RWPE2 (cell line): ENCODE measurements at regions not wholly inside any gene's neighbourhood (a gene's known extent, or its start where the extent isn't known, plus 50 kb on each side); places are given as distances from the start of the nearest gene placed in this dataset.

Experiments
- ATAC-seq: fragments of 200-7000 bp; cut with Tn5 transposase; 3 replicates; pipeline ENCODE4 v1.9.1; 2021; ENCODE audit warnings: low read depth
- DNase-seq: peaks from one replicate; pipeline ENCODE4 v3.0.0-alpha.2; 2020; ENCODE audit warnings: low spot score
- H3K27ac ChIP-seq: fragments of 450-650 bp; 2 replicates; pipeline ENCODE4 v1.5.1; 2017; ENCODE audit warnings: mild to moderate bottlenecking; ENCODE audit not compliant: poor library complexity, severe bottlenecking
- H3K27me3 ChIP-seq: fragments of 250-450 bp; sonication (Bioruptor Pico); 2 replicates; pipeline ENCODE4 v1.5.1; 2021; ENCODE audit warnings: mild to moderate bottlenecking, moderate library complexity; ENCODE audit not compliant: insufficient read depth, poor library complexity, severe bottlenecking
- H3K36me3 ChIP-seq: fragments of 250-450 bp; sonication (Bioruptor Pico); 2 replicates; pipeline ENCODE4 v1.5.1; 2020; ENCODE audit warnings: low read depth, mild to moderate bottlenecking, moderate library complexity
- H3K4me1 ChIP-seq: fragments of 250-450 bp; sonication (Bioruptor Pico); 2 replicates; pipeline ENCODE4 v1.5.1; 2021; ENCODE audit warnings: mild to moderate bottlenecking, moderate library complexity; ENCODE audit not compliant: insufficient read depth, poor library complexity, severe bottlenecking
- H3K4me3 ChIP-seq: fragments of 250-450 bp; sonication (Bioruptor Pico); 2 replicates; pipeline ENCODE4 v1.5.1; 2021; ENCODE audit warnings: mild to moderate bottlenecking, moderate library complexity; ENCODE audit not compliant: severe bottlenecking
- H3K9me3 ChIP-seq: fragments of 250-450 bp; sonication (Bioruptor Pico); 2 replicates; pipeline ENCODE4 v1.5.1; 2021; ENCODE audit warnings: mild to moderate bottlenecking, moderate library complexity; ENCODE audit not compliant: severe bottlenecking
- TF ChIP-seq, protein P1 (sequence below): fragments of 450-650 bp; IDR thresholded peaks from one replicate; pipeline ENCODE4 v1.5.1; 2017; ENCODE audit warnings: mild to moderate bottlenecking, moderate library complexity; ENCODE audit not compliant: poor library complexity, severe bottlenecking

- H3K36me3 ChIP-seq = no peaks in the 10 kb centered on the region
- H3K27me3 ChIP-seq = no peaks in the 10 kb centered on the region
- H3K27ac ChIP-seq = no peak overlapping the region
- H3K9me3 ChIP-seq = no peaks in the 10 kb centered on the region
- ATAC-seq = no peak
- no peak for DNase-seq
- H3K4me3 ChIP-seq = no peak overlapping the region
- TF ChIP-seq, protein P1, sequence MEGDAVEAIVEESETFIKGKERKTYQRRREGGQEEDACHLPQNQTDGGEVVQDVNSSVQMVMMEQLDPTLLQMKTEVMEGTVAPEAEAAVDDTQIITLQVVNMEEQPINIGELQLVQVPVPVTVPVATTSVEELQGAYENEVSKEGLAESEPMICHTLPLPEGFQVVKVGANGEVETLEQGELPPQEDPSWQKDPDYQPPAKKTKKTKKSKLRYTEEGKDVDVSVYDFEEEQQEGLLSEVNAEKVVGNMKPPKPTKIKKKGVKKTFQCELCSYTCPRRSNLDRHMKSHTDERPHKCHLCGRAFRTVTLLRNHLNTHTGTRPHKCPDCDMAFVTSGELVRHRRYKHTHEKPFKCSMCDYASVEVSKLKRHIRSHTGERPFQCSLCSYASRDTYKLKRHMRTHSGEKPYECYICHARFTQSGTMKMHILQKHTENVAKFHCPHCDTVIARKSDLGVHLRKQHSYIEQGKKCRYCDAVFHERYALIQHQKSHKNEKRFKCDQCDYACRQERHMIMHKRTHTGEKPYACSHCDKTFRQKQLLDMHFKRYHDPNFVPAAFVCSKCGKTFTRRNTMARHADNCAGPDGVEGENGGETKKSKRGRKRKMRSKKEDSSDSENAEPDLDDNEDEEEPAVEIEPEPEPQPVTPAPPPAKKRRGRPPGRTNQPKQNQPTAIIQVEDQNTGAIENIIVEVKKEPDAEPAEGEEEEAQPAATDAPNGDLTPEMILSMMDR = no peak
- H3K4me1 ChIP-seq = no peaks in the 10 kb centered on the region
Observed at GRCh38 chr3:137642831-137643230, 121.3 kb upstream of the SOX14 start.

DNA sequence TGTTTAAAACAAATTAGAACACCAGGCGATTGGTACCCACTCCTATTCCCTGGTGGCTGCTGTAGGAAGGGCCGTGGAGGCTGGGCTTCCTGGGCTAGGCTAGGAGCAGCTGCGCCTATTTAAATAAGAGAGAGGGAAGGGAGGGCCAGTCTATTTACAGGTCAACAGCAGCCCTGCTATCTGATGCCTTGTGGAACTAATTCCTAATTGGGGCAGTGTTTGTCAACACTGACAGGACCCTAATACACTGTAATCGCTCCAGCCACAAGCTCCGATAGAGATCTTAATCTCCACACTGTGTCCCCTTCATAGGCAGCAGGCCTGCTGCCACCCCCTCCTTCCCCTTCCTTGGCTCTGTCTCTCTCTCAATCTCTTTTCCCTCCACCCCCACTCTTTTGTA lies 116.9 kb upstream of the SOX14 start:
- Histone ChIP-seq H3K27ac (no peak overlapping the region), H3K27me3 (no peaks in the 10 kb centered on the region), H3K36me3 (no peaks in the 10 kb centered on the region), H3K4me3 (no peak overlapping the region), H3K9me3 (no peaks in the 10 kb centered on the region), H3K4me1 (no peaks in the 10 kb centered on the region)
- TF ChIP-seq, protein P1 = no peak
- no peak for DNase-seq
- no peak for ATAC-seq

GRCh38 chr3:137669519-137670060 lies 94.5 kb upstream of the SOX14 start:
- TF ChIP-seq, protein P1 = no peak
- no peak overlapping the region for H3K4me3 ChIP-seq
- no peak for ATAC-seq
- no peak overlapping the region for H3K27ac ChIP-seq
- H3K4me1 ChIP-seq = no peaks in the 10 kb centered on the region
- DNase-seq = no peak
- no peaks in the 10 kb centered on the region for H3K36me3 ChIP-seq
- no peaks in the 10 kb centered on the region for H3K9me3 ChIP-seq
- H3K27me3 ChIP-seq = no peaks in the 10 kb centered on the region

- DNase-seq (no peak), ATAC-seq (no peak)
- H3K27ac ChIP-seq = no peak overlapping the region
- no peaks in the 10 kb centered on the region for H3K36me3 ChIP-seq
- H3K27me3 ChIP-seq = no peaks in the 10 kb centered on the region
- H3K4me1 ChIP-seq = no peaks in the 10 kb centered on the region
- H3K9me3 ChIP-seq = no peaks in the 10 kb centered on the region
- H3K4me3 ChIP-seq = no peak overlapping the region
- TF ChIP-seq, protein P1 = no peak
Observed at GRCh38 chr3:137687181-137687879, 76.8 kb upstream of the SOX14 start.

DNA sequence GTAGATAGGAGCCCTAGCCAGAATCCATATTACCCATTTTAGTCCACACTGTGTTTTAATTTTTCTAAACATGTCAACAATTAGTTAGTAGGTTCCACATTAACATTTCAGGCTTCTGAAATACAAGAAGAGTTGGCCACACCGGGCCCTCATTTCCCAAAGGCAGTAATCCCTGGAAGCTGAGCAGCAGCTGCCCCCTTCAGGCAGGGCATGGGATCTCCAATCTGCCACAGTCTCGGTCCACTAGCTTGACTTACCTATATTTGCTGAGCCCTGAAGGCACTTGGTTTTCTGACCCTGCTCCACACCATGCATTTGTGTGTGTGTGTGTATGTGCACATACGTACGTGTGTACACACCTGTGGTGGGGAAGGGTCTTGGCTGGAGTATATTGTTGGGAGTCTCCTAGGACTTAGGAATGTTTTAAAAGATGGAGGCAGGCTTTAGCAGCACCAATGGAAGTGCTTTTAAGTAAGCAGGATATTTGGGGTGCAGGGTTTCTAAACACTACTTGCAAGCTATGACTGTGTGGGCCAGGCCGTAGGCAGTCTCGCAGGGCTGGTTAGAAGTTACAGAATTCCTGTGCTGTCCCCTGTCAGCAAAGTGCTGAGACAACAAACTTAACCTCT lies 71.2 kb upstream of the SOX14 start:
- no peak overlapping the region for H3K4me3 ChIP-seq
- ATAC-seq = peak; percentile 36; the same call in 1 of the 3 replicates
- no peaks in the 10 kb centered on the region for H3K4me1 ChIP-seq
- H3K36me3 ChIP-seq = no peaks in the 10 kb centered on the region
- TF ChIP-seq, protein P1 = peak; percentile 26
- DNase-seq = no peak
- H3K27me3 ChIP-seq = peaks cover 2% of the 10 kb centered on the region
- no peaks in the 10 kb centered on the region for H3K9me3 ChIP-seq
- H3K27ac ChIP-seq = no peak overlapping the region
